ENCODE measurements at regions not wholly inside any gene's neighbourhood (a gene's known extent, or its start where the extent isn't known, plus 50 kb on each side); places are given as distances from the start of the nearest gene placed in this dataset.

GRCh38 chr3:152778022-152778421 lies 56.9 kb upstream of the P2RY1 start:
- Histone ChIP-seq H4K20me1 (ENCODE audit: insufficient read depth, poor library complexity, severe bottlenecking) (no peaks in the 10 kb centered on the region), H3K27ac (no peak overlapping the region), H3K4me2 (no peak overlapping the region), H3K9me2 (replicated peaks; ENCODE audit: insufficient read depth) (no peaks in the 10 kb centered on the region), H2AFZ (no peak overlapping the region), H3K36me3 (replicated peaks; ENCODE audit: insufficient read depth, low read depth) (no peaks in the 10 kb centered on the region), H3K9me3 (ENCODE audit: low read depth) (no peaks in the 10 kb centered on the region), H3K79me2 (no peaks in the 10 kb centered on the region), H3K4me3 (no peak overlapping the region), H3K27me3 (no peaks in the 10 kb centered on the region), H3K4me1 (ENCODE audit: insufficient read depth) (no peaks in the 10 kb centered on the region)
- 93% methylated on average over 2 of the region's 2 CpGs for WGBS (ENCODE audit: low lambda C conversion rate, missing lambda C conversion rate)
- DNase-seq (ENCODE audit: low spot score): no peak
- TF ChIP-seq EZH2 (IDR thresholded peaks at IDR 0.05; ENCODE audit: borderline replicate concordance) (no peak), CTCF (IDR thresholded peaks at IDR 0.05; ENCODE audit: poor library complexity) (no peak), EZH2phosphoT487 (IDR thresholded peaks at IDR 0.05; ENCODE audit: low read depth, severe bottlenecking, unreplicated experiment) (no peak)

- H3K4me3 ChIP-seq: no peak overlapping the region
- DNase-seq (ENCODE audit: low spot score): no peak
- H3K9me2 ChIP-seq (replicated peaks; ENCODE audit: insufficient read depth): no peaks in the 10 kb centered on the region
- no peak overlapping the region for H3K27ac ChIP-seq
- H3K4me1 ChIP-seq (ENCODE audit: insufficient read depth): no peaks in the 10 kb centered on the region
- H3K9me3 ChIP-seq (ENCODE audit: low read depth): no peaks in the 10 kb centered on the region
- no peak overlapping the region for H2AFZ ChIP-seq
- no peaks in the 10 kb centered on the region for H3K79me2 ChIP-seq
- no peaks in the 10 kb centered on the region for H4K20me1 ChIP-seq (ENCODE audit: insufficient read depth, poor library complexity, severe bottlenecking)
- H3K27me3 ChIP-seq: no peaks in the 10 kb centered on the region
- H3K36me3 ChIP-seq (replicated peaks; ENCODE audit: insufficient read depth, low read depth): no peaks in the 10 kb centered on the region
- no peak overlapping the region for H3K4me2 ChIP-seq
- TF ChIP-seq EZH2 (IDR thresholded peaks at IDR 0.05; ENCODE audit: borderline replicate concordance) (no peak), CTCF (IDR thresholded peaks at IDR 0.05; ENCODE audit: poor library complexity) (no peak), EZH2phosphoT487 (IDR thresholded peaks at IDR 0.05; ENCODE audit: low read depth, severe bottlenecking, unreplicated experiment) (no peak)
- 52% methylated on average over 2 of the region's 2 CpGs for WGBS (ENCODE audit: low lambda C conversion rate, missing lambda C conversion rate)
Measured at GRCh38 chr3:152779653-152780052, 55.3 kb upstream of the P2RY1 start.

- Histone ChIP-seq H3K4me1 (ENCODE audit: insufficient read depth) (no peaks in the 10 kb centered on the region), H4K20me1 (ENCODE audit: insufficient read depth, poor library complexity, severe bottlenecking) (no peaks in the 10 kb centered on the region), H3K4me2 (no peak overlapping the region), H3K36me3 (replicated peaks; ENCODE audit: insufficient read depth, low read depth) (no peaks in the 10 kb centered on the region), H3K79me2 (no peaks in the 10 kb centered on the region), H3K27me3 (no peaks in the 10 kb centered on the region), H2AFZ (no peak overlapping the region), H3K9me3 (ENCODE audit: low read depth) (no peaks in the 10 kb centered on the region), H3K9me2 (replicated peaks; ENCODE audit: insufficient read depth) (no peaks in the 10 kb centered on the region), H3K4me3 (no peak overlapping the region), H3K27ac (no peak overlapping the region)
- TF ChIP-seq CTCF (IDR thresholded peaks at IDR 0.05; ENCODE audit: poor library complexity) (no peak), EZH2phosphoT487 (IDR thresholded peaks at IDR 0.05; ENCODE audit: low read depth, severe bottlenecking, unreplicated experiment) (no peak), EZH2 (IDR thresholded peaks at IDR 0.05; ENCODE audit: borderline replicate concordance) (no peak)
- DNase-seq (ENCODE audit: low spot score): no peak
- WGBS (ENCODE audit: low lambda C conversion rate, missing lambda C conversion rate): 92% methylated on average over 2 of the region's 2 CpGs
Measured at GRCh38 chr3:152780553-152780952, 54.4 kb upstream of the P2RY1 start.

- WGBS (ENCODE audit: low lambda C conversion rate, missing lambda C conversion rate): 95% methylated on average over 4 of the region's 4 CpGs
- no peaks in the 10 kb centered on the region for H3K79me2 ChIP-seq
- H3K4me2 ChIP-seq: no peak overlapping the region
- H3K27me3 ChIP-seq: no peaks in the 10 kb centered on the region
- H3K4me1 ChIP-seq (ENCODE audit: insufficient read depth): no peaks in the 10 kb centered on the region
- TF ChIP-seq CTCF (IDR thresholded peaks at IDR 0.05; ENCODE audit: poor library complexity): no peak
- TF ChIP-seq EZH2phosphoT487 (IDR thresholded peaks at IDR 0.05; ENCODE audit: low read depth, severe bottlenecking, unreplicated experiment): no peak
- TF ChIP-seq EZH2 (IDR thresholded peaks at IDR 0.05; ENCODE audit: borderline replicate concordance): no peak
- H3K27ac ChIP-seq: no peak overlapping the region
- no peak overlapping the region for H3K4me3 ChIP-seq
- no peaks in the 10 kb centered on the region for H3K9me2 ChIP-seq (replicated peaks; ENCODE audit: insufficient read depth)
- H3K36me3 ChIP-seq (replicated peaks; ENCODE audit: insufficient read depth, low read depth): no peaks in the 10 kb centered on the region
- H4K20me1 ChIP-seq (ENCODE audit: insufficient read depth, poor library complexity, severe bottlenecking): no peaks in the 10 kb centered on the region
- H3K9me3 ChIP-seq (ENCODE audit: low read depth): peaks cover 4% of the 10 kb centered on the region
- H2AFZ ChIP-seq: no peak overlapping the region
- DNase-seq (ENCODE audit: low spot score): no peak
Measured at GRCh38 chr3:152785051-152785450, 49.9 kb upstream of the P2RY1 start.

Data from hepatocyte (in vitro differentiated cells).